Naive B cell (primary cell): ENCODE measurements at regions not wholly inside any gene's neighbourhood (a gene's known extent, or its start where the extent isn't known, plus 50 kb on each side); places are given as distances from the start of the nearest gene placed in this dataset.

Experiments
- ATAC-seq, 2 donors: fragments of 150-1000 bp; cut with Tn5 transposase; 2 replicates each; pipeline ENCODE4 v1.10.0; 2021; ENCODE audit warnings: low read depth in 2 of 2, mild to moderate bottlenecking in 2 of 2, moderate library complexity in 2 of 2
- DNase-seq: peaks from one replicate; pipeline ENCODE4 v3.0.0; 2022
- H3K27ac Mint-ChIP-seq, 6 donors: one replicate each; pipeline ENCODE4 v1.8.0; 2020 to 2022; ENCODE audit warnings: mild to moderate bottlenecking in 6 of 6, mixed read lengths in 6 of 6, moderate library complexity in 5 of 6, inconsistent platforms in 2 of 6
- H3K27me3 Mint-ChIP-seq, 3 donors: one replicate each; pipeline ENCODE4 v1.8.0; 2021 to 2022; ENCODE audit warnings: mixed read lengths in 3 of 3, mild to moderate bottlenecking in 1 of 3
- H3K36me3 Mint-ChIP-seq, 2 donors: one replicate each; pipeline ENCODE4 v1.8.0; 2020 to 2022; ENCODE audit warnings: mixed read lengths in 2 of 2, inconsistent platforms in 1 of 2, mild to moderate bottlenecking in 1 of 2
- H3K4me1 Mint-ChIP-seq, 3 donors: one replicate each; pipeline ENCODE4 v1.8.0; 2020 to 2022; ENCODE audit warnings: mixed read lengths in 3 of 3, inconsistent platforms in 1 of 3, mild to moderate bottlenecking in 1 of 3, moderate library complexity in 1 of 3
- H3K4me3 Mint-ChIP-seq, 8 donors: one replicate each; pipeline ENCODE4 v1.8.0; 2020 to 2022; ENCODE audit warnings: mild to moderate bottlenecking in 8 of 8, mixed read lengths in 8 of 8, moderate library complexity in 8 of 8, inconsistent platforms in 2 of 8
- H3K9me3 Mint-ChIP-seq, 7 donors: one replicate each; pipeline ENCODE4 v1.8.0; 2020 to 2022; ENCODE audit warnings: mixed read lengths in 7 of 7, mild to moderate bottlenecking in 5 of 7, inconsistent platforms in 2 of 7, moderate library complexity in 1 of 7

GRCh38 chr1:29542548-29542947 is 306.2 kb downstream of the PTPRU start:
- no peaks in the 10 kb centered on the region for H3K4me1 Mint-ChIP-seq
- peaks cover 0 to 2% (median 0%) of the 10 kb centered on the region in 7 donors for H3K9me3 Mint-ChIP-seq
- DNase-seq = no peak
- no peak overlapping the region for H3K27ac Mint-ChIP-seq
- no peak overlapping the region for H3K4me3 Mint-ChIP-seq
- no peaks in the 10 kb centered on the region for H3K36me3 Mint-ChIP-seq
- H3K27me3 Mint-ChIP-seq = peaks cover 0 to 4% (median 0%) of the 10 kb centered on the region in 3 donors
- no peak for ATAC-seq

- DNase-seq = no peak
- no peaks in the 10 kb centered on the region for H3K4me1 Mint-ChIP-seq
- H3K4me3 Mint-ChIP-seq = peak overlapping the region in 1 of 8 donors; percentile 47
- peaks cover 0 to 4% (median 0%) of the 10 kb centered on the region in 3 donors for H3K27me3 Mint-ChIP-seq
- no peak overlapping the region for H3K27ac Mint-ChIP-seq
- peaks cover 0 to 2% (median 0%) of the 10 kb centered on the region in 7 donors for H3K9me3 Mint-ChIP-seq
- no peaks in the 10 kb centered on the region for H3K36me3 Mint-ChIP-seq
- no peak for ATAC-seq
Observed at GRCh38 chr1:29541631-29542030, 305.3 kb downstream of the PTPRU start.

- peak overlapping the region in 1 of 8 donors; percentile 0 for H3K4me3 Mint-ChIP-seq
- H3K27me3 Mint-ChIP-seq = peaks cover 0 to under 1% (median 0%) of the 10 kb centered on the region in 3 donors
- H3K4me1 Mint-ChIP-seq = no peaks in the 10 kb centered on the region
- H3K27ac Mint-ChIP-seq = peak overlapping the region in 1 of 6 donors; percentile 55
- H3K9me3 Mint-ChIP-seq = peaks cover 0 to 2% (median 0%) of the 10 kb centered on the region in 7 donors
- ATAC-seq (no peak), DNase-seq (no peak)
- H3K36me3 Mint-ChIP-seq = no peaks in the 10 kb centered on the region
Observed at GRCh38 chr1:29540801-29541357, 304.6 kb downstream of the PTPRU start.

- Mint-ChIP-seq H3K27me3 (no peaks in the 10 kb centered on the region), H3K36me3 (no peaks in the 10 kb centered on the region), H3K4me1 (no peaks in the 10 kb centered on the region), H3K9me3 (peaks cover 0 to 3% (median 2%) of the 10 kb centered on the region in 7 donors), H3K27ac (no peak overlapping the region), H3K4me3 (no peak overlapping the region)
- ATAC-seq = no peak
- no peak for DNase-seq
Observed at GRCh38 chr1:29539971-29540370, 303.6 kb downstream of the PTPRU start.

- no peak for ATAC-seq
- H3K27me3 Mint-ChIP-seq = peaks cover 0 to under 1% (median 0%) of the 10 kb centered on the region in 3 donors
- no peaks in the 10 kb centered on the region for H3K36me3 Mint-ChIP-seq
- no peaks in the 10 kb centered on the region for H3K4me1 Mint-ChIP-seq
- no peak overlapping the region for H3K27ac Mint-ChIP-seq
- DNase-seq = no peak
- H3K4me3 Mint-ChIP-seq = no peak overlapping the region
- peaks cover 0 to 16% (median 3%) of the 10 kb centered on the region in 7 donors for H3K9me3 Mint-ChIP-seq
Observed at GRCh38 chr1:29538586-29538985, 302.3 kb downstream of the PTPRU start.

- Mint-ChIP-seq H3K27me3 (peaks cover 0 to 5% (median 0%) of the 10 kb centered on the region in 3 donors), H3K4me1 (no peaks in the 10 kb centered on the region), H3K4me3 (no peak overlapping the region), H3K36me3 (peaks cover 0 to 5% of the 10 kb centered on the region in 2 donors), H3K27ac (no peak overlapping the region), H3K9me3 (peaks cover 4 to 61% (median 28%) of the 10 kb centered on the region in 7 donors)
- ATAC-seq = no peak
- DNase-seq = no peak
Observed at GRCh38 chr1:29532751-29533150, 296.4 kb downstream of the PTPRU start.

- no peak for DNase-seq
- Mint-ChIP-seq H3K27me3 (peaks cover 0 to 5% (median under 1%) of the 10 kb centered on the region in 3 donors), H3K36me3 (peaks cover 0 to 5% of the 10 kb centered on the region in 2 donors), H3K4me3 (no peak overlapping the region), H3K4me1 (no peaks in the 10 kb centered on the region), H3K9me3 (peaks cover 4 to 61% (median 28%) of the 10 kb centered on the region in 7 donors), H3K27ac (no peak overlapping the region)
- ATAC-seq = no peak
Observed at GRCh38 chr1:29532285-29532684, 296.0 kb downstream of the PTPRU start.

- peaks cover 4 to 61% (median 30%) of the 10 kb centered on the region in 7 donors for H3K9me3 Mint-ChIP-seq
- H3K4me1 Mint-ChIP-seq = no peaks in the 10 kb centered on the region
- no peak for DNase-seq
- H3K4me3 Mint-ChIP-seq = no peak overlapping the region
- ATAC-seq = no peak
- peaks cover under 1 to 9% (median 8%) of the 10 kb centered on the region in 3 donors for H3K27me3 Mint-ChIP-seq
- H3K36me3 Mint-ChIP-seq = peaks cover 0 to 5% of the 10 kb centered on the region in 2 donors
- peak overlapping the region in 1 of 6 donors; percentile 64 for H3K27ac Mint-ChIP-seq
Observed at GRCh38 chr1:29531596-29531995, 295.3 kb downstream of the PTPRU start.

- Mint-ChIP-seq H3K27me3 (peaks cover 7 to 18% (median 17%) of the 10 kb centered on the region in 3 donors), H3K36me3 (peaks cover 0 to 5% of the 10 kb centered on the region in 2 donors), H3K4me1 (no peaks in the 10 kb centered on the region), H3K27ac (no peak overlapping the region), H3K9me3 (peaks cover 4 to 57% (median 30%) of the 10 kb centered on the region in 7 donors), H3K4me3 (no peak overlapping the region)
- ATAC-seq (no peak), DNase-seq (no peak)
Observed at GRCh38 chr1:29529677-29530278, 293.5 kb downstream of the PTPRU start.

- no peak overlapping the region for H3K27ac Mint-ChIP-seq
- no peak overlapping the region for H3K4me3 Mint-ChIP-seq
- H3K36me3 Mint-ChIP-seq = peaks cover 0 to 5% of the 10 kb centered on the region in 2 donors
- H3K9me3 Mint-ChIP-seq = peaks cover 0 to 40% (median 26%) of the 10 kb centered on the region in 7 donors
- H3K27me3 Mint-ChIP-seq = peaks cover 9 to 39% (median 21%) of the 10 kb centered on the region in 3 donors
- no peak for DNase-seq
- H3K4me1 Mint-ChIP-seq = no peaks in the 10 kb centered on the region
- no peak for ATAC-seq
Observed at GRCh38 chr1:29527314-29528004, 291.1 kb downstream of the PTPRU start.

- Mint-ChIP-seq H3K27ac (no peak overlapping the region), H3K27me3 (peaks cover 12 to 46% (median 21%) of the 10 kb centered on the region in 3 donors), H3K9me3 (peaks cover 0 to 31% (median 26%) of the 10 kb centered on the region in 7 donors), H3K4me3 (no peak overlapping the region), H3K36me3 (peaks cover 0 to 1% of the 10 kb centered on the region in 2 donors), H3K4me1 (no peaks in the 10 kb centered on the region)
- ATAC-seq (no peak), DNase-seq (no peak)
Observed at GRCh38 chr1:29525941-29526340, 289.6 kb downstream of the PTPRU start.

GRCh38 chr1:29524285-29525065 is 288.2 kb downstream of the PTPRU start:
- peaks cover 0 to 19% (median 13%) of the 10 kb centered on the region in 7 donors for H3K9me3 Mint-ChIP-seq
- DNase-seq (no peak), ATAC-seq (no peak)
- H3K27ac Mint-ChIP-seq = no peak overlapping the region
- no peak overlapping the region for H3K4me3 Mint-ChIP-seq
- H3K27me3 Mint-ChIP-seq = peaks cover 19 to 46% (median 21%) of the 10 kb centered on the region in 3 donors
- H3K36me3 Mint-ChIP-seq = no peaks in the 10 kb centered on the region
- no peaks in the 10 kb centered on the region for H3K4me1 Mint-ChIP-seq

GRCh38 chr1:29523576-29523975 is 287.3 kb downstream of the PTPRU start:
- ATAC-seq (no peak), DNase-seq (no peak)
- H3K4me3 Mint-ChIP-seq = no peak overlapping the region
- peaks cover 19 to 51% (median 21%) of the 10 kb centered on the region in 3 donors for H3K27me3 Mint-ChIP-seq
- no peaks in the 10 kb centered on the region for H3K4me1 Mint-ChIP-seq
- no peak overlapping the region for H3K27ac Mint-ChIP-seq
- no peaks in the 10 kb centered on the region for H3K36me3 Mint-ChIP-seq
- peaks cover under 1 to 10% (median 4%) of the 10 kb centered on the region in 7 donors for H3K9me3 Mint-ChIP-seq
